Psoas muscle (tissue), 7 donors: ENCODE measurements at regions not wholly inside any gene's neighbourhood (a gene's known extent, or its start where the extent isn't known, plus 50 kb on each side); places are given as distances from the start of the nearest gene placed in this dataset.

ENCODE experiments used
- ATAC-seq, 4 donors: fragments of 200-7000 bp; cut with Tn5 transposase; one replicate each; pipeline ENCODE4 v1.9.1; 2020; ENCODE audit warnings: moderate library complexity in 3 of 4, mild to moderate bottlenecking in 2 of 4
- DNase-seq, 2 donors: peaks; one replicate each; pipeline ENCODE4 v3.0.0-alpha.2; 2020
- H3K27ac ChIP-seq: fragments of 200-600 bp; one replicate; pipeline ENCODE4 v1.8.0; 2022
- H3K27me3 ChIP-seq, 3 donors: fragments of 200-600 bp in 1 of 3; one replicate each; pipeline versions ENCODE4 v1.6.1 to v1.8.0; 2013 to 2022; ENCODE audit warnings: low read length in 2 of 3, mild to moderate bottlenecking in 2 of 3, moderate library complexity in 1 of 3; ENCODE audit not compliant: insufficient read depth in 3 of 3
- H3K36me3 ChIP-seq, 2 donors: fragments of 200-600 bp in 1 of 2; one replicate each; pipeline versions ENCODE4 v1.6.1 to v1.8.0; 2013 to 2022; ENCODE audit warnings: low read depth in 1 of 2, mild to moderate bottlenecking in 1 of 2, moderate library complexity in 1 of 2; ENCODE audit not compliant: insufficient read depth in 1 of 2
- H3K4me1 ChIP-seq: fragments of 200-600 bp; one replicate; pipeline ENCODE4 v1.8.0; 2022
- H3K4me3 ChIP-seq: fragments of 200-600 bp; one replicate; pipeline ENCODE4 v1.8.0; 2022; ENCODE audit warnings: mild to moderate bottlenecking
- H3K9me3 ChIP-seq: fragments of 200-600 bp; one replicate; pipeline ENCODE4 v1.8.0; 2022
- WGBS, 3 donors: extraction: QIAGEN DNeasy Blood & Tissue Kit; methylation state at CpG; one replicate each; pipeline versions ENCODE4 v1.1.6 to v1.1.7; 2013; 5-methylcytosine and 5-hydroxymethylcytosine counted together
- intact Hi-C, 2 donors: fragments of 100-400 bp; cut with DNase I; formaldehyde crosslinking; loops; one replicate each; pipeline versions ENCODE4 v1.11.0 to v1.14.2; 2022
- TF ChIP-seq, protein P1 (sequence below): fragments of 200-600 bp; IDR thresholded peaks from one replicate; pipeline ENCODE4 v1.8.0; 2022; ENCODE audit warnings: antibody characterized with exemption
- donor health status: healthy with polysubstance abuse.
- donor health status: DM: no; HTN: no; CAD: no; lungs with moderate emphysema.
- donor health status: Bipolar disorder and iron deficiency.
- donor health status: healthy.
- donor health status: DM: yes; HTN: yes; CAD: no.
- donor health status: DM: no; HTN: no; CAD: no.
- donor health status: DM: yes; HTN: yes; CAD: no.

DNA sequence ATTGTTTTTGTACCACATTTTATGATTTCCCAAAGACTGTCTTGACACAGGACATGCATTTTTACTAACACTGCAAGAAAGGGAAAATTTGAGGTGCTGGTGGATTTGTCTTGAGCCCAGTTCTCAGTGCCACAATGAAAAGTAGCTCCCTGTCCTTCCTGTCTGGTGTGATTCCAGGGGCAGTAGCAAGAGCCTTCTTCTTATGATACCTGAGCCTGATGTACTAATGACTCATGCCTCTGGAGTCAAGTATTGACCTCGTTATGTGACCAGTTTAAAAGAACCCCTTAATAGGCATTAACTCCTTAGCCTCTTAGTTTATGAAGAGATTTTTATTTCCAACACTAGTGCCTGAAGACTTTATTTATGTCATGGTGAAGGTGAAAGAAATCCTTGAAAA is 728.6 kb downstream of the SLC4A3 start:
- intact Hi-C loops, result no loop called here
- Histone ChIP-seq H3K27ac (no peak overlapping the region), H3K4me3 (no peak overlapping the region), H3K4me1 (no peaks in the 10 kb centered on the region), H3K27me3 (peaks cover 0 to 4% (median 0%) of the 10 kb centered on the region in 3 donors), H3K36me3 (no peaks in the 10 kb centered on the region), H3K9me3 (no peaks in the 10 kb centered on the region)
- whole genome bisulfite sequencing, 3 donors, result 17 to 29% (median 29%) methylated on average over 1 of the region's 1 CpG
- ATAC-seq (no peak), DNase-seq (no peak)
- TF ChIP-seq, protein P1, sequence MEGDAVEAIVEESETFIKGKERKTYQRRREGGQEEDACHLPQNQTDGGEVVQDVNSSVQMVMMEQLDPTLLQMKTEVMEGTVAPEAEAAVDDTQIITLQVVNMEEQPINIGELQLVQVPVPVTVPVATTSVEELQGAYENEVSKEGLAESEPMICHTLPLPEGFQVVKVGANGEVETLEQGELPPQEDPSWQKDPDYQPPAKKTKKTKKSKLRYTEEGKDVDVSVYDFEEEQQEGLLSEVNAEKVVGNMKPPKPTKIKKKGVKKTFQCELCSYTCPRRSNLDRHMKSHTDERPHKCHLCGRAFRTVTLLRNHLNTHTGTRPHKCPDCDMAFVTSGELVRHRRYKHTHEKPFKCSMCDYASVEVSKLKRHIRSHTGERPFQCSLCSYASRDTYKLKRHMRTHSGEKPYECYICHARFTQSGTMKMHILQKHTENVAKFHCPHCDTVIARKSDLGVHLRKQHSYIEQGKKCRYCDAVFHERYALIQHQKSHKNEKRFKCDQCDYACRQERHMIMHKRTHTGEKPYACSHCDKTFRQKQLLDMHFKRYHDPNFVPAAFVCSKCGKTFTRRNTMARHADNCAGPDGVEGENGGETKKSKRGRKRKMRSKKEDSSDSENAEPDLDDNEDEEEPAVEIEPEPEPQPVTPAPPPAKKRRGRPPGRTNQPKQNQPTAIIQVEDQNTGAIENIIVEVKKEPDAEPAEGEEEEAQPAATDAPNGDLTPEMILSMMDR, result no peak

DNA sequence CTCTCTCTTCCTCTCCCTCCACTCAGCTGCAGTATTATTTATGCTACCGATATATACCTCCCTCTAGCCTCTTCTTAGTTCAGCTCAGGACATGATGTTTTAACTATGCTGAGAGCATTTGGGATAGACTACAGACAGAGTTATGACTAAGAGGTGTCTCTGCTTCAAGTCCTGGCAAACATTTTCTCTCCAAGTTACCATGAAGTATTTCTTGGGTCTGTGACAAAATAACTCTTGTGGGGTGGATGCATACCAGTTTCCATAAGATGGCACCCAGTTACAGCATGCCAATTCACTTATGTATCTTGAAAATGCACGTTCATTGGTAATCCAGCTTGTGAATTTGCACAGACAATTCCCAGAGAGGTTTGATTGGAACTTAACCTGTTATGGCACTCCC is 737.6 kb downstream of the SLC4A3 start:
- 35 to 43% (median 37%) methylated on average over 2 of the region's 2 CpGs for WGBS, 3 donors
- H3K9me3 ChIP-seq, result no peaks in the 10 kb centered on the region
- no peak overlapping the region for H3K4me3 ChIP-seq
- ATAC-seq (no peak), DNase-seq (no peak)
- intact Hi-C loops, result no loop called here
- no peaks in the 10 kb centered on the region for H3K4me1 ChIP-seq
- TF ChIP-seq, protein P1, result no peak
- H3K27ac ChIP-seq, result no peak overlapping the region
- H3K27me3 ChIP-seq, result no peaks in the 10 kb centered on the region
- H3K36me3 ChIP-seq, result no peaks in the 10 kb centered on the region

DNA sequence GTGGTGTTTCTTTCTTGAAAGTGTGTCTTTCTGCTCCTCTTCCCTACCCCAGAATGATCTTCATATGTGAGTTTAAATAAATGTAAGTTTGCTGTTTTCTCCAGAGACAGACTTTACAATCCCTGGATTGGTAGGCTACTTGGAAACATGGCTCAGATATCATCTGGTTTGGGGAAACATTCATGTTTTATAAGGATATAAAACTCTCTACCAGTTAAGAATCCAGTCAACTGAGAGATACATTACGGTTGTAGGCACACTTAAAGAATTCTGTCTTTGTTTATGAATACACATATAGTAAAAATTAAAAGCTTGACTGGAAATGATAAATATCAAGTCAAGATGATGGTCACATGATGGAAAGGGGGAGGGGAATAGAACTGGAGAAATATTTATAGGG is 739.3 kb downstream of the SLC4A3 start:
- Histone ChIP-seq H3K27me3 (no peaks in the 10 kb centered on the region), H3K36me3 (no peaks in the 10 kb centered on the region), H3K9me3 (no peaks in the 10 kb centered on the region), H3K27ac (no peak overlapping the region), H3K4me3 (no peak overlapping the region), H3K4me1 (no peaks in the 10 kb centered on the region)
- ATAC-seq (no peak), DNase-seq (no peak)
- TF ChIP-seq, protein P1, result no peak
- 93 to 97% (median 93%) methylated on average over 1 of the region's 1 CpG for WGBS, 3 donors
- intact Hi-C loops, result no loop called here

DNA sequence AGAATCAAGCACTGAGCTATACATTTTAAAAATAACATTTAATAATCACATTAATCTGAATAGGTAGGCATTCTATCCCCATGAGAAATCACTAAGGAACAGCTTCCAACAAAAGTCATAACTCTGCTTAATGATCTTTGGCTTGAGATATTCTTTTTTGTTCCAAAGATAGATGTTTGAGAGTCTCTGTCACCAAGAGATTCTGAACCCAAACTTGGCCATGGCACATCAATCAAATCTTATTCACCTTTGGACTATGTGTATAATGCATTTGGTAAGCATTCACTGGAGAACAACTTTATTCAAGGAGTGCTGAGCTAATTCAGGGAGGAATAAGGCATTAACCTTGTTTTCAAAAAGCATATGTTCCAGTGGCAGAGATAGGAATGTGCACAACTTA is 743.3 kb downstream of the SLC4A3 start:
- H3K27ac ChIP-seq, result no peak overlapping the region
- intact Hi-C loops, result no loop called here
- peaks cover 0 to 3% (median 0%) of the 10 kb centered on the region in 3 donors for H3K27me3 ChIP-seq
- TF ChIP-seq, protein P1, result no peak
- no peaks in the 10 kb centered on the region for H3K4me1 ChIP-seq
- no peaks in the 10 kb centered on the region for H3K9me3 ChIP-seq
- no peaks in the 10 kb centered on the region for H3K36me3 ChIP-seq
- ATAC-seq (no peak), DNase-seq (no peak)
- no peak overlapping the region for H3K4me3 ChIP-seq

DNA sequence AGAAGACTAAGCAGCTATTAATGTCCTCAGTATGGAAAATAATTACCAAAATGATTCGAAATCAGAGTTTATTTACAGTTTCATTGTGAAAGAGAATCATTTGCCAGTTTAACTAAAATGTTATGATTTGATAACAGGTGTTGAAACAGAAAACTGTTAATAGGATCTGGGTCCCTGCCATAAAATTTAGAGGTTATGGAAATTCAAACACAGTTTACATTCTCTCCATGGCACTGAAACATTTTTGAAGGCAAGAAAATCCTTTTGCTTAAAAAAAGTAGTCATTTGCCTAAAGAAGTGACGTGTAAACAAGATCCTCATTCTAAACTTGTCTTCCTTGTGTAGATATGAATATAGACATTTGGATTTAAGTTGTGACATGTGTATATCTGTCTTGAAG is 743.8 kb downstream of the SLC4A3 start:
- Histone ChIP-seq H3K27me3 (peaks cover 0 to 3% (median 0%) of the 10 kb centered on the region in 3 donors), H3K4me3 (no peak overlapping the region), H3K27ac (no peak overlapping the region), H3K9me3 (no peaks in the 10 kb centered on the region), H3K36me3 (no peaks in the 10 kb centered on the region), H3K4me1 (no peaks in the 10 kb centered on the region)
- ATAC-seq (no peak), DNase-seq (no peak)
- WGBS, 3 donors, result 57 to 64% (median 64%) methylated on average over 2 of the region's 2 CpGs
- TF ChIP-seq, protein P1, result no peak
- intact Hi-C loops, result no loop called here
